PC-9 (cell line): ENCODE measurements at regions not wholly inside any gene's neighbourhood (a gene's known extent, or its start where the extent isn't known, plus 50 kb on each side); places are given as distances from the start of the nearest gene placed in this dataset.

ENCODE experiments used
- BruUV-seq: library from RNA; stranded (reverse); fragments of 400-500 nt; replicated peaks from 2 replicates; lab custom pipeline; 2021; lab: Mats Ljungman, UMichigan
- CTCF ChIA-PET: fragments of 300-600 bp; sonication (Branson Sonifier 250); formaldehyde crosslinking; loops from one replicate; lab custom pipeline; 2022; ENCODE audit warnings: antibody characterized with exemption; lab: Charles Lee
- POLR2A ChIA-PET: fragments of 300-600 bp; sonication (Branson Sonifier 250); formaldehyde crosslinking; loops from one replicate; lab custom pipeline; 2022; ENCODE audit warnings: antibody characterized with exemption; ENCODE audit not compliant: unreplicated experiment; lab: Charles Lee
- DNase-seq, 2 experiments: peaks; one replicate each; pipeline versions ENCODE4 v3.0.0 to v3.0.0-alpha.2; 2015 to 2022; ENCODE audit warnings: mixed read lengths in 1 of 2
- H2AFZ ChIP-seq: fragments of 200-600 bp; sonication (generic); 2 replicates; pipeline ENCODE4 v1.8.1; 2017; ENCODE audit warnings: antibody characterized with exemption
- H3F3A ChIP-seq: fragments of 200-600 bp; sonication (generic); 2 replicates; pipeline ENCODE4 v1.8.1; 2017; ENCODE audit warnings: antibody characterized with exemption, mild to moderate bottlenecking, low read depth; ENCODE audit not compliant: insufficient read depth
- H3K27ac ChIP-seq: fragments of 200-600 bp; sonication (generic); 2 replicates; pipeline ENCODE4 v1.6.1; 2016; ENCODE audit warnings: mixed run types
- H3K27me3 ChIP-seq: fragments of 200-600 bp; sonication (generic); 2 replicates; pipeline ENCODE4 v1.6.1; 2016; ENCODE audit warnings: low read depth, mixed run types; ENCODE audit not compliant: insufficient read depth
- H3K36me3 ChIP-seq: fragments of 200-600 bp; sonication (generic); 2 replicates; pipeline ENCODE4 v1.6.1; 2016; ENCODE audit warnings: low read depth, mixed run types
- H3K4me1 ChIP-seq: fragments of 200-600 bp; sonication (generic); replicated peaks from 2 replicates; pipeline ENCODE4 v1.6.1; 2016; ENCODE audit warnings: mixed run types; ENCODE audit not compliant: insufficient read depth
- H3K4me2 ChIP-seq: fragments of 200-600 bp; sonication (generic); 2 replicates; pipeline ENCODE4 v1.6.1; 2017; ENCODE audit warnings: mixed run types
- H3K4me3 ChIP-seq: fragments of 200-600 bp; sonication (generic); 2 replicates; pipeline ENCODE4 v1.6.1; 2016; ENCODE audit warnings: mixed run types
- H3K79me2 ChIP-seq: fragments of 200-600 bp; sonication (generic); 2 replicates; pipeline ENCODE4 v1.6.1; 2017; ENCODE audit warnings: low read depth, mixed run types
- H3K9me2 ChIP-seq: fragments of 200-600 bp; sonication (generic); 2 replicates; pipeline ENCODE4 v1.8.1; 2017; ENCODE audit warnings: mild to moderate bottlenecking; ENCODE audit not compliant: insufficient read depth
- H3K9me3 ChIP-seq: fragments of 200-600 bp; sonication (generic); 2 replicates; pipeline ENCODE4 v1.8.1; 2016; ENCODE audit warnings: low read depth; ENCODE audit not compliant: insufficient read depth
- H4K20me1 ChIP-seq: fragments of 200-600 bp; sonication (generic); 2 replicates; pipeline ENCODE4 v1.8.1; 2017; ENCODE audit not compliant: insufficient read depth
- CTCF ChIP-seq: fragments of 200-600 bp; sonication (generic); conservative IDR thresholded peaks from 2 replicates; pipeline ENCODE4 v1.6.1; 2017; ENCODE audit warnings: mixed run types, antibody characterized with exemption, mild to moderate bottlenecking, moderate library complexity
- EZH2 ChIP-seq: fragments of 200-600 bp; sonication (generic); IDR thresholded peaks from 2 replicates; pipeline ENCODE4 v1.8.0; 2017; ENCODE audit warnings: antibody characterized with exemption, low read depth
- intact Hi-C: fragments of 100-400 bp; cut with micrococcal nuclease; formaldehyde crosslinking; loops from one replicate; pipeline ENCODE4 v1.10.0; 2022; ENCODE audit not compliant: unreplicated experiment

GRCh38 chr22:34017205-34017604 is 96.9 kb upstream of the LARGE1 start:
- TF ChIP-seq EZH2 (no peak), CTCF (no peak)
- Histone ChIP-seq H3K27me3 (peaks cover 5% of the 10 kb centered on the region; the same call in 1 of the 2 replicates), H3K36me3 (no peaks in the 10 kb centered on the region), H3K9me3 (no peaks in the 10 kb centered on the region), H3K27ac (no peak overlapping the region), H2AFZ (no peak overlapping the region), H3F3A (no peaks in the 10 kb centered on the region), H3K79me2 (no peaks in the 10 kb centered on the region), H4K20me1 (no peaks in the 10 kb centered on the region), H3K9me2 (no peaks in the 10 kb centered on the region), H3K4me2 (no peak overlapping the region), H3K4me1 (no peaks in the 10 kb centered on the region), H3K4me3 (no peak overlapping the region)
- POLR2A ChIA-PET: no interaction called here
- no peak for DNase-seq
- intact Hi-C loops: no loop called here
- CTCF ChIA-PET: no interaction called here
- BruUV-seq: no TSS peak

GRCh38 chr22:34019190-34019845 is 99.0 kb upstream of the LARGE1 start:
- Histone ChIP-seq H3K9me2 (no peaks in the 10 kb centered on the region), H3K27me3 (peaks cover 5% of the 10 kb centered on the region), H3F3A (no peaks in the 10 kb centered on the region), H3K27ac (no peak overlapping the region), H3K79me2 (no peaks in the 10 kb centered on the region), H3K4me3 (no peak overlapping the region), H2AFZ (no peak overlapping the region), H3K4me1 (no peaks in the 10 kb centered on the region), H3K9me3 (no peaks in the 10 kb centered on the region), H4K20me1 (no peaks in the 10 kb centered on the region), H3K4me2 (no peak overlapping the region), H3K36me3 (no peaks in the 10 kb centered on the region)
- POLR2A ChIA-PET: no interaction called here
- CTCF ChIA-PET: no interaction called here
- intact Hi-C loops: no loop called here
- no peak for DNase-seq
- BruUV-seq: no TSS peak
- no peak for TF ChIP-seq EZH2
- TF ChIP-seq CTCF: no peak

GRCh38 chr22:34035209-34035608 is 114.9 kb upstream of the LARGE1 start:
- ChIA-PET CTCF (no interaction called here), POLR2A (no interaction called here)
- H3K27me3 ChIP-seq: peaks cover 7% of the 10 kb centered on the region; the same call in 1 of the 2 replicates
- no peaks in the 10 kb centered on the region for H3K9me3 ChIP-seq
- no peak overlapping the region for H3K27ac ChIP-seq
- H3F3A ChIP-seq: no peaks in the 10 kb centered on the region
- DNase-seq: no peak
- H3K4me2 ChIP-seq: no peak overlapping the region
- no peaks in the 10 kb centered on the region for H3K4me1 ChIP-seq
- H3K36me3 ChIP-seq: no peaks in the 10 kb centered on the region
- H3K9me2 ChIP-seq: no peaks in the 10 kb centered on the region
- no peak for TF ChIP-seq EZH2
- no peak for TF ChIP-seq CTCF
- H3K4me3 ChIP-seq: no peak overlapping the region
- H3K79me2 ChIP-seq: no peaks in the 10 kb centered on the region
- H2AFZ ChIP-seq: no peak overlapping the region
- no peaks in the 10 kb centered on the region for H4K20me1 ChIP-seq
- intact Hi-C loops: no loop called here
- no TSS peak for BruUV-seq
